B cell (primary cell): ENCODE measurements at regions not wholly inside any gene's neighbourhood (a gene's known extent, or its start where the extent isn't known, plus 50 kb on each side); places are given as distances from the start of the nearest gene placed in this dataset.

ENCODE experiments used
- ATAC-seq: fragments of 200-7000 bp; cut with Tn5 transposase; one replicate; pipeline ENCODE4 v1.10.0; 2021; ENCODE audit warnings: low read depth, mild to moderate bottlenecking, moderate number of reproducible peaks, moderate library complexity
- CTCF ChIA-PET: fragments of 350-600 bp; sonication (Branson Sonifier 250); formaldehyde crosslinking; loops from one replicate; lab custom pipeline; 2021; ENCODE audit warnings: antibody characterized with exemption, inconsistent platforms; lab: Charles Lee
- POLR2A ChIA-PET: fragments of 350-600 bp; sonication (Branson Sonifier 250); formaldehyde crosslinking; loops from one replicate; lab custom pipeline; 2021; ENCODE audit warnings: antibody characterized with exemption; lab: Charles Lee
- DNase-seq: peaks from one replicate; pipeline ENCODE4 v3.0.0; 2013
- H2AFZ ChIP-seq: 2 replicates; pipeline ENCODE4 v1.6.1; 2012; ENCODE audit warnings: mild to moderate bottlenecking, low read depth, low read length; ENCODE audit not compliant: insufficient read depth, poor library complexity, severe bottlenecking
- H3K27ac ChIP-seq, 2 donors: 1 replicate in 1 of 2; 2 replicates in 1 of 2; pipeline ENCODE4 v1.5.1; 2012 to 2013; ENCODE audit warnings: low read length in 2 of 2, mild to moderate bottlenecking in 2 of 2, moderate library complexity in 1 of 2
- H3K27me3 ChIP-seq, 4 experiments: fragments of 200-600 bp in 1 of 4; sonication (generic) in 1 of 4; replicated peaks in 1 of 4; 1 replicate in 2 of 4; 2 replicates in 2 of 4; pipeline versions ENCODE4 v1.6.1 to v1.7.0; 2013 to 2016; ENCODE audit warnings: low read length in 3 of 4, mild to moderate bottlenecking in 2 of 4, mixed read lengths in 1 of 4, moderate library complexity in 1 of 4; ENCODE audit not compliant: insufficient read depth in 4 of 4, control insufficient read depth in 3 of 4; ENCODE audit errors: control extremely low read depth in 1 of 4
- H3K36me3 ChIP-seq, 2 experiments: replicated peaks in 1 of 2; 1 replicate in 1 of 2; 2 replicates in 1 of 2; pipeline versions ENCODE4 v1.6.1 to v1.7.1; 2013; ENCODE audit warnings: low read length in 1 of 2; ENCODE audit not compliant: insufficient read depth in 2 of 2, control insufficient read depth in 1 of 2; ENCODE audit errors: control extremely low read depth in 1 of 2, extremely low read depth in 1 of 2
- H3K4me1 ChIP-seq, 2 donors: fragments of 200-600 bp in 1 of 2; sonication (generic) in 1 of 2; 1 replicate in 1 of 2; 2 replicates in 1 of 2; pipeline versions ENCODE4 v1.5.1 to v1.6.1; 2013 to 2017; ENCODE audit warnings: low read length in 2 of 2; ENCODE audit not compliant: control insufficient read depth in 2 of 2, insufficient read depth in 2 of 2
- H3K4me2 ChIP-seq: replicated peaks from 2 replicates; pipeline ENCODE3; 2012; ENCODE audit warnings: mild to moderate bottlenecking, low read depth, low read length; ENCODE audit not compliant: poor library complexity, severe bottlenecking
- H3K4me3 ChIP-seq, 5 experiments: fragments of 200-600 bp in 1 of 5; sonication (generic) in 1 of 5; 1 replicate in 3 of 5; 2 replicates in 2 of 5; pipeline versions ENCODE4 v1.5.1 to v1.7.0; 2011 to 2016; ENCODE audit warnings: low read length in 4 of 5, mild to moderate bottlenecking in 4 of 5, low read depth in 2 of 5, control low read depth in 1 of 5, moderate library complexity in 1 of 5; ENCODE audit not compliant: insufficient read depth in 1 of 5; ENCODE audit errors: control extremely low read depth in 1 of 5, extremely low read depth in 1 of 5
- H3K79me2 ChIP-seq: fragments of 200-600 bp; sonication (generic); one replicate; pipeline ENCODE4 v1.6.0; 2016; ENCODE audit warnings: low read length; ENCODE audit not compliant: control insufficient read depth, insufficient read depth
- H3K9ac ChIP-seq: fragments of 200-600 bp; sonication (generic); 2 replicates; pipeline ENCODE4 v1.6.1; 2017; ENCODE audit warnings: mild to moderate bottlenecking, low read length, moderate library complexity
- H3K9me3 ChIP-seq, 3 donors: one replicate each; pipeline versions ENCODE4 v1.6.1 to v1.7.1; 2013; ENCODE audit warnings: low read length in 2 of 3; ENCODE audit not compliant: control insufficient read depth in 2 of 3, insufficient read depth in 1 of 3; ENCODE audit errors: control extremely low read depth in 1 of 3
- H4K20me1 ChIP-seq: 2 replicates; pipeline ENCODE4 v1.6.0; 2012; ENCODE audit warnings: mild to moderate bottlenecking, low read length; ENCODE audit not compliant: insufficient read depth, control insufficient read depth, poor library complexity, severe bottlenecking
- H3K27ac Mint-ChIP-seq: one replicate; pipeline ENCODE4 v1.8.0; 2021; ENCODE audit warnings: mixed read lengths
- H3K27me3 Mint-ChIP-seq: one replicate; pipeline ENCODE4 v1.8.0; 2021; ENCODE audit warnings: mixed read lengths
- H3K4me1 Mint-ChIP-seq: one replicate; pipeline ENCODE4 v1.8.0; 2021; ENCODE audit warnings: mixed read lengths
- H3K4me3 Mint-ChIP-seq: one replicate; pipeline ENCODE4 v1.8.0; 2021; ENCODE audit warnings: mixed read lengths
- H3K9me3 Mint-ChIP-seq: one replicate; pipeline ENCODE4 v1.8.0; 2022; ENCODE audit warnings: mixed read lengths; ENCODE audit not compliant: insufficient read depth
- CTCF ChIP-seq: fragments of 200-600 bp; IDR thresholded peaks from one replicate; pipeline ENCODE4 v1.8.0; 2022; ENCODE audit warnings: antibody characterized with exemption, mild to moderate bottlenecking
- EZH2 ChIP-seq: IDR thresholded peaks from 2 replicates; pipeline ENCODE4 v1.6.1; 2012; ENCODE audit warnings: borderline replicate concordance, low read depth, mild to moderate bottlenecking, moderate library complexity, low read length; ENCODE audit not compliant: insufficient read depth, poor library complexity, severe bottlenecking
- WGBS: methylation state at CpG from one replicate; pipeline ENCODE4 v1.1.5; 2013; ENCODE audit warnings: missing lambda C conversion rate; ENCODE audit not compliant: insufficient coverage; 5-methylcytosine and 5-hydroxymethylcytosine counted together
- intact Hi-C: fragments of 100-400 bp; cut with micrococcal nuclease; formaldehyde crosslinking; loops from one replicate; pipeline ENCODE4 v1.10.0; 2022

GRCh38 chr9:121567500-121568342 lies 68.1 kb upstream of the GGTA1 start:
- Mint-ChIP-seq H3K4me3 (no peak overlapping the region), H3K27ac (no peak overlapping the region), H3K9me3 (no peaks in the 10 kb centered on the region), H3K4me1 (no peaks in the 10 kb centered on the region), H3K27me3 (peaks cover 32% of the 10 kb centered on the region)
- ATAC-seq (no peak), DNase-seq (no peak)
- intact Hi-C loops = no loop called here
- Histone ChIP-seq H3K36me3 (no peaks in the 10 kb centered on the region), H4K20me1 (no peaks in the 10 kb centered on the region), H3K4me1 (no peaks in the 10 kb centered on the region), H3K9me3 (no peaks in the 10 kb centered on the region), H3K9ac (no peak overlapping the region), H3K27ac (no peak overlapping the region), H2AFZ (no peak overlapping the region), H3K79me2 (no peaks in the 10 kb centered on the region), H3K4me2 (no peak overlapping the region), H3K4me3 (no peak overlapping the region), H3K27me3 (no peaks in the 10 kb centered on the region)
- ChIA-PET CTCF (interaction anchor here (1.4 kb wide), 1 partner anchor 17 kb away, joined by 4 read pairs; no protein-coding TSS in a partner anchor), POLR2A (no interaction called here)
- no peak for TF ChIP-seq CTCF
- no peak for TF ChIP-seq EZH2
- WGBS = 66% methylated on average over 19 of the region's 19 CpGs
